Astrocyte (in vitro differentiated cells and primary cell): ENCODE measurements at regions not wholly inside any gene's neighbourhood (a gene's known extent, or its start where the extent isn't known, plus 50 kb on each side); places are given as distances from the start of the nearest gene placed in this dataset.

ENCODE experiments used
- DNase-seq: peaks from one replicate; pipeline ENCODE4 v3.0.0-alpha.2; 2010; ENCODE audit warnings: low read depth
- FAIRE-seq: peaks from 2 replicates; lab custom pipeline; 2011; peaks lifted over from hg19 to GRCh38; lab: Jason Lieb, UNC
- H2AFZ ChIP-seq: 2 replicates; pipeline ENCODE4 v1.6.0; 2012; ENCODE audit warnings: low read depth, low read length, inconsistent platforms
- H3K27ac ChIP-seq: 2 replicates; pipeline ENCODE4 v1.5.1; 2011; ENCODE audit warnings: low read depth, low read length, inconsistent platforms
- H3K27me3 ChIP-seq: 2 replicates; pipeline ENCODE4 v1.6.0; 2011; ENCODE audit warnings: low read length, inconsistent platforms; ENCODE audit not compliant: insufficient read depth
- H3K36me3 ChIP-seq: 2 replicates; pipeline ENCODE4 v1.5.1; 2011; ENCODE audit warnings: low read length, inconsistent platforms; ENCODE audit not compliant: insufficient read depth
- H3K4me1 ChIP-seq: 2 replicates; pipeline ENCODE4 v1.5.1; 2011; ENCODE audit warnings: low read length, inconsistent platforms; ENCODE audit not compliant: insufficient read depth
- H3K4me2 ChIP-seq: 2 replicates; pipeline ENCODE4 v1.6.0; 2012; ENCODE audit warnings: low read length, inconsistent platforms
- H3K4me3 ChIP-seq: 2 replicates; pipeline ENCODE4 v1.5.1; 2011; ENCODE audit warnings: low read depth, mild to moderate bottlenecking, low read length, inconsistent platforms; ENCODE audit not compliant: insufficient read depth
- H3K79me2 ChIP-seq: 2 replicates; pipeline ENCODE4 v1.6.0; 2012; ENCODE audit warnings: mild to moderate bottlenecking, low read length, inconsistent platforms; ENCODE audit not compliant: insufficient read depth
- H3K9ac ChIP-seq: 2 replicates; pipeline ENCODE4 v1.6.0; 2012; ENCODE audit warnings: mild to moderate bottlenecking, low read length, inconsistent platforms
- H3K9me3 ChIP-seq: 2 replicates; pipeline ENCODE4 v1.5.1; 2012; ENCODE audit warnings: low read depth, mild to moderate bottlenecking, low read length, inconsistent platforms; ENCODE audit not compliant: insufficient read depth
- H4K20me1 ChIP-seq: 2 replicates; pipeline ENCODE4 v1.6.0; 2012; ENCODE audit warnings: low read length, inconsistent platforms; ENCODE audit not compliant: insufficient read depth
- H3K27ac Mint-ChIP-seq: one replicate; pipeline ENCODE4 v1.8.0; 2021; ENCODE audit warnings: mild to moderate bottlenecking, mixed read lengths; ENCODE audit not compliant: unreplicated experiment
- H3K27me3 Mint-ChIP-seq: one replicate; pipeline ENCODE4 v1.8.0; 2021; ENCODE audit warnings: low read depth, mixed read lengths; ENCODE audit not compliant: unreplicated experiment
- H3K36me3 Mint-ChIP-seq: one replicate; pipeline ENCODE4 v1.8.0; 2021; ENCODE audit warnings: low read depth, mixed read lengths; ENCODE audit not compliant: unreplicated experiment
- H3K4me1 Mint-ChIP-seq: one replicate; pipeline ENCODE4 v1.8.0; 2021; ENCODE audit warnings: low read depth, mixed read lengths; ENCODE audit not compliant: unreplicated experiment
- H3K4me3 Mint-ChIP-seq: one replicate; pipeline ENCODE4 v1.8.0; 2021; ENCODE audit warnings: mild to moderate bottlenecking, moderate library complexity, mixed read lengths; ENCODE audit not compliant: unreplicated experiment
- H3K9me3 Mint-ChIP-seq: one replicate; pipeline ENCODE4 v1.8.0; 2021; ENCODE audit warnings: mild to moderate bottlenecking, mixed read lengths; ENCODE audit not compliant: unreplicated experiment
- CTCF ChIP-seq: IDR thresholded peaks from 2 replicates; pipeline ENCODE4 v1.5.1; 2011; ENCODE audit warnings: low read depth, mild to moderate bottlenecking, inconsistent platforms, low read length, moderate library complexity; ENCODE audit not compliant: insufficient read depth
- EZH2 ChIP-seq: IDR thresholded peaks from 2 replicates; pipeline ENCODE4 v1.6.1; 2012; ENCODE audit warnings: mild to moderate bottlenecking, low read length, inconsistent platforms; ENCODE audit not compliant: insufficient read depth

- peaks cover 2% of the 10 kb centered on the region for H3K9me3 Mint-ChIP-seq
- Histone ChIP-seq H3K79me2 (no peaks in the 10 kb centered on the region), H3K36me3 (no peaks in the 10 kb centered on the region), H3K4me1 (no peaks in the 10 kb centered on the region), H3K9ac (no peak overlapping the region), H3K4me2 (no peak overlapping the region), H3K27ac (no peak overlapping the region), H3K4me3 (no peak overlapping the region), H2AFZ (no peak overlapping the region), H3K9me3 (no peaks in the 10 kb centered on the region), H4K20me1 (no peaks in the 10 kb centered on the region), H3K27me3 (no peaks in the 10 kb centered on the region)
- no peak for TF ChIP-seq EZH2
- TF ChIP-seq CTCF, result no peak
- no peak overlapping the region for H3K4me3 Mint-ChIP-seq
- peaks cover 1% of the 10 kb centered on the region for H3K4me1 Mint-ChIP-seq
- no peaks in the 10 kb centered on the region for H3K36me3 Mint-ChIP-seq
- no peak for DNase-seq
- FAIRE-seq, result no peak
- no peaks in the 10 kb centered on the region for H3K27me3 Mint-ChIP-seq
- H3K27ac Mint-ChIP-seq, result no peak overlapping the region
These were observed 601.8 kb upstream of the CDH2 start for GRCh38 chr18:28778706-28779105.

GRCh38 chr18:28777756-28778155 is 600.8 kb upstream of the CDH2 start:
- no peaks in the 10 kb centered on the region for H3K36me3 ChIP-seq
- Mint-ChIP-seq H3K9me3 (peaks cover 2% of the 10 kb centered on the region), H3K4me3 (no peak overlapping the region), H3K27ac (no peak overlapping the region), H3K4me1 (peaks cover 1% of the 10 kb centered on the region), H3K36me3 (no peaks in the 10 kb centered on the region), H3K27me3 (no peaks in the 10 kb centered on the region)
- no peaks in the 10 kb centered on the region for H3K4me1 ChIP-seq
- H2AFZ ChIP-seq, result no peak overlapping the region
- no peak overlapping the region for H3K4me3 ChIP-seq
- TF ChIP-seq CTCF, result no peak
- no peaks in the 10 kb centered on the region for H3K9me3 ChIP-seq
- no peak for DNase-seq
- no peaks in the 10 kb centered on the region for H4K20me1 ChIP-seq
- no peak for FAIRE-seq
- H3K27ac ChIP-seq, result no peak overlapping the region
- H3K79me2 ChIP-seq, result no peaks in the 10 kb centered on the region
- H3K27me3 ChIP-seq, result no peaks in the 10 kb centered on the region
- H3K9ac ChIP-seq, result no peak overlapping the region
- H3K4me2 ChIP-seq, result no peak overlapping the region

GRCh38 chr18:28771849-28772248 is 594.9 kb upstream of the CDH2 start:
- DNase-seq (no peak), FAIRE-seq (no peak)
- Histone ChIP-seq H2AFZ (no peak overlapping the region), H3K27ac (no peak overlapping the region), H3K36me3 (no peaks in the 10 kb centered on the region), H4K20me1 (no peaks in the 10 kb centered on the region), H3K9ac (no peak overlapping the region), H3K4me3 (no peak overlapping the region), H3K4me1 (peaks cover 7% of the 10 kb centered on the region), H3K79me2 (no peaks in the 10 kb centered on the region), H3K4me2 (no peak overlapping the region), H3K9me3 (no peaks in the 10 kb centered on the region), H3K27me3 (no peaks in the 10 kb centered on the region)
- H3K36me3 Mint-ChIP-seq, result no peaks in the 10 kb centered on the region
- no peak for TF ChIP-seq CTCF
- TF ChIP-seq EZH2, result no peak
- H3K4me1 Mint-ChIP-seq, result peaks cover 17% of the 10 kb centered on the region
- H3K9me3 Mint-ChIP-seq, result no peaks in the 10 kb centered on the region
- no peak overlapping the region for H3K4me3 Mint-ChIP-seq
- H3K27ac Mint-ChIP-seq, result no peak overlapping the region
- H3K27me3 Mint-ChIP-seq, result no peaks in the 10 kb centered on the region
